MM.1S (cell line): ENCODE measurements at regions not wholly inside any gene's neighbourhood (a gene's known extent, or its start where the extent isn't known, plus 50 kb on each side); places are given as distances from the start of the nearest gene placed in this dataset.

Source experiments
- DNase-seq: peaks from one replicate; pipeline ENCODE4 v3.0.0-alpha.2; 2015
- H2AFZ ChIP-seq: fragments of 300-600 bp; sonication (generic); 2 replicates; pipeline ENCODE4 v1.6.0; 2016; ENCODE audit warnings: antibody characterized with exemption, low read length
- H3F3A ChIP-seq: fragments of 300-600 bp; sonication (generic); 2 replicates; pipeline ENCODE4 v1.6.1; 2016; ENCODE audit warnings: mild to moderate bottlenecking, antibody characterized with exemption, low read length, moderate library complexity, mixed read lengths; ENCODE audit not compliant: insufficient read depth
- H3K27ac ChIP-seq: fragments of 300-600 bp; sonication (generic); 2 replicates; pipeline ENCODE4 v1.5.1; 2016; ENCODE audit warnings: mild to moderate bottlenecking, low read length
- H3K27me3 ChIP-seq: fragments of 300-600 bp; sonication (generic); replicated peaks from 2 replicates; pipeline ENCODE4 v1.6.0; 2016; ENCODE audit warnings: low read length; ENCODE audit not compliant: insufficient read depth
- H3K36me3 ChIP-seq: fragments of 300-600 bp; sonication (generic); replicated peaks from 2 replicates; pipeline ENCODE4 v1.6.1; 2016; ENCODE audit warnings: mild to moderate bottlenecking, low read length, mixed read lengths; ENCODE audit not compliant: insufficient read depth
- H3K4me1 ChIP-seq: fragments of 300-600 bp; sonication (generic); 2 replicates; pipeline ENCODE4 v1.6.1; 2016; ENCODE audit warnings: low read length, mixed read lengths
- H3K4me2 ChIP-seq: fragments of 300-600 bp; sonication (generic); 2 replicates; pipeline ENCODE4 v1.6.0; 2016; ENCODE audit warnings: low read depth, low read length
- H3K4me3 ChIP-seq: fragments of 300-600 bp; sonication (generic); 2 replicates; pipeline ENCODE4 v1.5.1; 2016; ENCODE audit warnings: low read length, mixed read lengths
- H3K79me2 ChIP-seq: fragments of 300-600 bp; sonication (generic); 2 replicates; pipeline ENCODE4 v1.6.1; 2016; ENCODE audit warnings: mixed run types, low read length, mixed read lengths
- H3K9ac ChIP-seq: fragments of 300-600 bp; sonication (generic); 2 replicates; pipeline ENCODE4 v1.6.1; 2016; ENCODE audit warnings: low read length, mixed read lengths
- H3K9me2 ChIP-seq: fragments of 300-600 bp; sonication (generic); replicated peaks from 2 replicates; pipeline ENCODE4 v1.6.1; 2016; ENCODE audit warnings: mild to moderate bottlenecking, low read length, mixed read lengths; ENCODE audit not compliant: insufficient read depth
- H3K9me3 ChIP-seq: fragments of 300-600 bp; sonication (generic); replicated peaks from 2 replicates; pipeline ENCODE4 v1.6.1; 2016; ENCODE audit warnings: mild to moderate bottlenecking, low read length, mixed read lengths; ENCODE audit not compliant: insufficient read depth
- H4K20me1 ChIP-seq: fragments of 300-600 bp; sonication (generic); 2 replicates; pipeline ENCODE4 v1.6.1; 2016; ENCODE audit warnings: mild to moderate bottlenecking, low read length, moderate library complexity, mixed read lengths; ENCODE audit not compliant: insufficient read depth
- CTCF ChIP-seq: fragments of 300-600 bp; sonication (generic); IDR thresholded peaks from 2 replicates; pipeline ENCODE4 v1.5.1; 2016; ENCODE audit warnings: antibody characterized with exemption, low read length, mixed read lengths
- EZH2 ChIP-seq: fragments of 300-600 bp; sonication (generic); optimal IDR thresholded peaks from 2 replicates; pipeline ENCODE3; 2017; ENCODE audit warnings: low read depth, mild to moderate bottlenecking, antibody characterized with exemption, low read length, mixed read lengths
- EZH2phosphoT487 ChIP-seq: fragments of 300-600 bp; sonication (generic); IDR thresholded peaks from 2 replicates; pipeline ENCODE4 v1.6.1; 2018; ENCODE audit warnings: antibody characterized with exemption, low read length

GRCh38 chr13:42401376-42401775 is 129.4 kb downstream of the AKAP11 start:
- H3K9ac ChIP-seq: no peak overlapping the region
- H3K9me3 ChIP-seq: no peaks in the 10 kb centered on the region
- no peaks in the 10 kb centered on the region for H4K20me1 ChIP-seq
- no peaks in the 10 kb centered on the region for H3K9me2 ChIP-seq
- no peak overlapping the region for H3K4me2 ChIP-seq
- H2AFZ ChIP-seq: no peak overlapping the region
- no peak for DNase-seq
- H3F3A ChIP-seq: no peaks in the 10 kb centered on the region
- no peaks in the 10 kb centered on the region for H3K4me1 ChIP-seq
- H3K27me3 ChIP-seq: no peaks in the 10 kb centered on the region
- no peak overlapping the region for H3K27ac ChIP-seq
- H3K79me2 ChIP-seq: no peaks in the 10 kb centered on the region
- no peaks in the 10 kb centered on the region for H3K36me3 ChIP-seq
- no peak overlapping the region for H3K4me3 ChIP-seq
- TF ChIP-seq CTCF (no peak), EZH2 (no peak), EZH2phosphoT487 (no peak)

GRCh38 chr13:42405665-42406390 is 133.9 kb downstream of the AKAP11 start:
- Histone ChIP-seq H2AFZ (no peak overlapping the region), H3K27ac (no peak overlapping the region), H3K36me3 (no peaks in the 10 kb centered on the region), H3K4me3 (no peak overlapping the region), H3K79me2 (no peaks in the 10 kb centered on the region), H3K9me3 (no peaks in the 10 kb centered on the region), H3K9me2 (no peaks in the 10 kb centered on the region), H3K27me3 (no peaks in the 10 kb centered on the region), H3K9ac (no peak overlapping the region), H3K4me2 (no peak overlapping the region), H4K20me1 (no peaks in the 10 kb centered on the region), H3F3A (no peaks in the 10 kb centered on the region), H3K4me1 (no peaks in the 10 kb centered on the region)
- no peak for DNase-seq
- no peak for TF ChIP-seq CTCF
- no peak for TF ChIP-seq EZH2
- TF ChIP-seq EZH2phosphoT487: no peak

GRCh38 chr13:42409075-42409474 is 137.1 kb downstream of the AKAP11 start:
- TF ChIP-seq CTCF (no peak), EZH2 (no peak), EZH2phosphoT487 (no peak)
- H3K4me2 ChIP-seq: no peak overlapping the region

More at GRCh38 chr13:42409075-42409474, 137.1 kb downstream of the AKAP11 start:
- Histone ChIP-seq H3K4me1 (no peaks in the 10 kb centered on the region), H3K9me3 (no peaks in the 10 kb centered on the region), H3K79me2 (no peaks in the 10 kb centered on the region), H4K20me1 (no peaks in the 10 kb centered on the region), H3K9ac (no peak overlapping the region), H3K27me3 (no peaks in the 10 kb centered on the region), H3K9me2 (no peaks in the 10 kb centered on the region), H3K27ac (no peak overlapping the region), H3K4me3 (no peak overlapping the region), H3K36me3 (no peaks in the 10 kb centered on the region), H2AFZ (no peak overlapping the region), H3F3A (no peaks in the 10 kb centered on the region)
- DNase-seq: no peak
